ENCODE measurements at regions not wholly inside any gene's neighbourhood (a gene's known extent, or its start where the extent isn't known, plus 50 kb on each side); places are given as distances from the start of the nearest gene placed in this dataset.
"Not testable (repeated sequence)": the region's sequence is repeated elsewhere in the genome, so short reads cannot be mapped to it uniquely, and the experiment has no call there.

GRCh38 chr19:27851543-27852060, 1361.3 kb downstream of the UQCRFS1 start:
- no peak for DNase-seq (ENCODE audit: low read depth)

- DNase-seq (ENCODE audit: low read depth) = no peak
Measured at GRCh38 chr19:27851002-27851481, 1361.9 kb downstream of the UQCRFS1 start.

GRCh38 chr19:27846944-27847343, 1366.0 kb downstream of the UQCRFS1 start:
- no peak for DNase-seq (ENCODE audit: low read depth)

GRCh38 chr19:27844261-27844660, 1368.7 kb downstream of the UQCRFS1 start:
- no peak for DNase-seq (ENCODE audit: low read depth)

GRCh38 chr19:27843861-27844260, 1369.1 kb downstream of the UQCRFS1 start:
- no peak for DNase-seq (ENCODE audit: low read depth)

DNA sequence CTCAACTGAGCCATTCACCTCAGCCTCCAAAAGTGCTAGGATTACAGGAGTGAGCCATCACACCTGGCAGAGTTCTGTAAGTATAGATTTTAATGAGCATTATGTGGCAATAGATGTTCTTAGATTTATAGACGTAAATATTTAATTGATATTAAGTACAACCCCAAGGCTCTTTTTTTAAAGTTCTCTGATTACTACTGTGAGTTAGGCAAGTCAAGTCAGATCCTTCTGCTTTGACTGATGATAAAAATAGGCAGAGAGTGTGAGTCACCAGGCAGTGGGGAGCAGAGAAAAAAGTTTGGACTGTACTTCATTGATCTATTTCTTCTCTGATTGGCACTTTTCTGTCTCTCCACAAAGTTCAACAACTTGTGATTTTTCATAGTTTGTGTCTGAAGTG, 1379.9 kb downstream of the UQCRFS1 start:
- DNase-seq (ENCODE audit: low read depth) = no peak

DNA sequence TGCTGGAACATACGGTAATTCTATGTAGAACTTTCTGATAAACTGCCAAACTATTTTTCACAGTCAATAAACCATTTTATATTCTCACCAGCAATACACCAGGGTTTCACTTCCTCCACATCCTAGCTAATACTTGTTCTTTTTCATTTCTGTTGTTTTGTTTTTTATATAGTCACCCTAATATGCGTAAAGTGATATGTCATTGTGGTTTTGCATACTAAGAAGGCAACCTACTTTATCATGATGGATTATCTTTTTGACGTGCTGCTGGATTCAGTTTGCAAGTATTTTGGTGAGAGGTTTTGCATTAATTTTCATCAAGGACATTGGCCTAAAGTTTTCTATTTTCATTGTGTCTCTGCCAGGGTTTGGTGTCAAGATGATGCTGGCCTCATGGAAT, 1384.1 kb downstream of the UQCRFS1 start:
- no peak for DNase-seq (ENCODE audit: low read depth)

DNA sequence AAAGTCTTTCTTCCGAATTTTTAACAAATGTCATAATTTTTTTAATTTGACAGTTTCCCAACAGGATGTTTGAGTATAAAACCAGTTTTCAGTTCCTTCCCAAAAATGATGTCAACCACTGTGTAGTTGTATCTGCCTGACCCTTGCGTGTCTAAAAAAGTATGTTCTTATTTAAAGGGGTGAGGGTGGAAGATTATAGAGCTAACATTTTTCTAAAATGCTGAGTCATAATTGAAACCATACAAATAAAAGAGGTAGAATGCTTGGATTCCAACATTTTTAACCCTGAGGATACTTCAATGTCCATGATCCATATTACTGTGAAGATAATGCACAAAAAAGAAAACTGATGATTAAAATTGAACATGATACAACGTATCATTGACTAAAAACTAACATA, 1388.8 kb downstream of the UQCRFS1 start:
- DNase-seq (ENCODE audit: low read depth) = no peak

- no peak for DNase-seq (ENCODE audit: low read depth)
Measured at GRCh38 chr19:27822336-27822735, 1390.6 kb downstream of the UQCRFS1 start.

DNA sequence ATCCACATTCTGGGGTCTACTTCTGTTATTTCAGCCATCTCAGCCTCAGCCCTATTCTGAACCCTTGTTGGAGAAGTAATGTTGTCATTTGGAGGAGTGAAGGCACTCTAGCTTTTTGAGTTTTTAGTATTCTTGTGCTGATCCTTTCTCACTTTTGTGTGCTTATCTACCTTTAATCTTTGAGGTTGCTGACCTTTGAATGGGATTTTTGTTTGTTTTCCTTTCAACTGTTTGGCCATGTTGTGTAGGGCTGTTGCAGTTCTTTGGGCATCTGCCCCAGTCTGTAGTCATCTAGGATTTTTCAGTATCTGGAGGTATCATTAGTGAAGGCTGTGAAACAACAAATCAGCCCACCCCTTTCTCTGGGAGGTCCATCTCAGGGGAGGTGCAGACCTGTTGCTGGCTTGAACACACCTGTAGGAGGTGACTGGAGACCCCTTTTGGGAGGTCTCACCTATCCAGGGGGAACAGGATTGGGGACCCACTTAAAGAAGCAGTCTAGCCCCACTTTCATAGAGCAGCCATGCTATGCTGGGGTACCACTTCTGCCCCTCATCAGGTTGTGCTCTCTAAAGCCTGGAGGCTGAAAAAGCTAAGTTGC, 1391.4 kb downstream of the UQCRFS1 start:
- DNase-seq (ENCODE audit: low read depth) = no peak

- DNase-seq (ENCODE audit: low read depth) = no peak
Measured at GRCh38 chr19:27815985-27816384, 1397.0 kb downstream of the UQCRFS1 start.

GRCh38 chr19:27814834-27815233, 1398.1 kb downstream of the UQCRFS1 start:
- DNase-seq (ENCODE audit: low read depth) = not testable (repeated sequence)

DNA sequence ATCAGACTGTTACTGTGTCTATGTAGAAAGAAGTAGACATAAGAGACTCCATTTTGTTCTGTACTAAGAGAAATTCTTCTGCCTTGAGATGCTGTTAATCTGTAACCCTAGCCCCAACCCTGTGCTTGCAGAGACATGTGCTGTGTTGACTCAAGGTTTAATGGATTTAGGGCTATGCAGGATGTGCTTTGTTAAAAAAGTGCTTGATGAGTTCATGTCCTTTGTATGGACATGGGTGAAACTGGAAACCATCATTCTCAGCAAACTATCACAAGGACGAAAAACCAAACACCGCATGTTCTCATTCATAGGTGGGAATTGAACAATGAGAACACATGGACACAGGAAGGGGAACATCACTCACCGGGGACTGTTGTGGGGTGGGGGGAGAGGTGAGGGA, 1398.7 kb downstream of the UQCRFS1 start:
- not testable (repeated sequence) for DNase-seq (ENCODE audit: low read depth)

DNA sequence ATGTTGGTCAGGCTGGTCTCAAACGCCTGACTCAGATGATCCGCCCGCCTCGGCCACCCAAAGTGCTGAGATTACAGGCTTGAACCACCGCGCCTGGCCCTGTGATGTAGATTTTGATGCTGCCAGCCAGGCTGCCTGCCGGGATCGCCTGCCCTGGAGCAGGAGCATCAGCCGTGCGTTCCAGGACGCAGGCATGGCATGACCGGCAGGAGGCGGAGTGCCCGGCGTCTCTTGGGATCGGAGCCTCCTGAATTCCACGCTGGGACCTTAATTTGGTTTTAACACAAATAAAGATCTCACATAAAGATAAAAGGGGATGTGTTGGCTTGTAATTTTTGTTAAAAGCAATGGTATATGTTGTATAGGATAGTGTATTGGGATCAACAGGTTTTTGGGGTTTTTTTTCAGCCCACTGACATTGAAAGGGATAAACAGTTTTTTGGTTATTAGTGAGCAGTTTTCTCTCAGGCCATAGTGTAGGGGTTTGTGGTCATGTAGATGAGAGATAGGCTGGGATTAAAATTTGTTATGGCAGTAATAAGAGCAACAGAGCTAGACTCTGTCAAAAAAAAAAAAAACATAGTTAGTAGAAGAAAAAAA, 1406.4 kb downstream of the UQCRFS1 start:
- no peak for DNase-seq (ENCODE audit: low read depth)

- DNase-seq (ENCODE audit: low read depth) = no peak
Measured at GRCh38 chr19:27805848-27806247, 1407.1 kb downstream of the UQCRFS1 start.

GRCh38 chr19:27802293-27802692, 1410.7 kb downstream of the UQCRFS1 start:
- not testable (repeated sequence) for DNase-seq (ENCODE audit: low read depth)

GRCh38 chr19:27796540-27796939, 1416.4 kb downstream of the UQCRFS1 start:
- no peak for DNase-seq (ENCODE audit: low read depth)

DNA sequence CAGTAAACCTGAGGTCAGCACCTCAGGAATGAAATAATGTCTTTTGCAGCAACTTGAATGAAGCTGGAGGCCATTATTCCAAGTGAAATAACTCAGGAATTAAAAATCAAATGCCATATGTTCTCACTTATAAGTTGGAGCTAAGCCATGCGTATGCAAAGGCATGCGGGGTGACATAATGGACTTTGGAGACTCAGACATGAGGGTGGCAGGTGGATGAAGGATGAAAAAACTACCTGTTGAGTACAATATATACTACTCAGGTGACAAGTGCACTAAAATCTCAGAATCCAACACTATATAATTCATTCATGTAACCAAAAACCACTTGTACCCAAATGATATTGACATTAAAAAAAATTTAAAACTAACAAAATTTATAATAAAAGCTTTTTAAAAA, 1416.9 kb downstream of the UQCRFS1 start:
- DNase-seq (ENCODE audit: low read depth) = no peak

GRCh38 chr19:27795369-27795768, 1417.6 kb downstream of the UQCRFS1 start:
- DNase-seq (ENCODE audit: low read depth) = no peak

- no peak for DNase-seq (ENCODE audit: low read depth)
Measured at GRCh38 chr19:27794494-27795042, 1418.4 kb downstream of the UQCRFS1 start.

GRCh38 chr19:27793644-27794493, 1419.1 kb downstream of the UQCRFS1 start:
- DNase-seq (ENCODE audit: low read depth) = peak; percentile 76

- no peak for DNase-seq (ENCODE audit: low read depth)
Measured at GRCh38 chr19:27793128-27793643, 1419.8 kb downstream of the UQCRFS1 start.
